Chondrocyte (in vitro differentiated cells): ENCODE measurements at regions not wholly inside any gene's neighbourhood (a gene's known extent, or its start where the extent isn't known, plus 50 kb on each side); places are given as distances from the start of the nearest gene placed in this dataset.
"Not testable (repeated sequence)": the region's sequence is repeated elsewhere in the genome, so short reads cannot be mapped to it uniquely, and the experiment has no call there.

Source experiments
- DNase-seq: peaks from one replicate; pipeline ENCODE4 v3.0.0; 2021; ENCODE audit warnings: mixed read lengths, low spot score
- H3K27ac Mint-ChIP-seq: one replicate; pipeline ENCODE4 v1.8.0; 2021; ENCODE audit warnings: mild to moderate bottlenecking, moderate library complexity, mixed read lengths; ENCODE audit not compliant: unreplicated experiment
- H3K27me3 Mint-ChIP-seq: 2 replicates; pipeline ENCODE4 v1.8.0; 2021; ENCODE audit warnings: low read depth, mixed read lengths
- H3K36me3 Mint-ChIP-seq: 2 replicates; pipeline ENCODE4 v1.8.0; 2021; ENCODE audit warnings: low read depth, mixed read lengths
- H3K4me1 Mint-ChIP-seq: 2 replicates; pipeline ENCODE4 v1.8.0; 2021; ENCODE audit warnings: low read depth, mild to moderate bottlenecking, mixed read lengths
- H3K4me3 Mint-ChIP-seq: one replicate; pipeline ENCODE4 v1.8.0; 2021; ENCODE audit warnings: mild to moderate bottlenecking, moderate library complexity, mixed read lengths; ENCODE audit not compliant: unreplicated experiment
- H3K9me3 Mint-ChIP-seq: 2 replicates; pipeline ENCODE4 v1.8.0; 2021; ENCODE audit warnings: low read depth, mixed read lengths
- CTCF ChIP-seq: fragments of 200-600 bp; sonication (generic); IDR thresholded peaks from 2 replicates; pipeline ENCODE4 v1.5.0; 2021; ENCODE audit warnings: antibody characterized with exemption, mild to moderate bottlenecking, moderate library complexity

- H3K4me3 Mint-ChIP-seq = no peak overlapping the region
- peaks cover under 1% of the 10 kb centered on the region for H3K4me1 Mint-ChIP-seq
- H3K9me3 Mint-ChIP-seq = no peaks in the 10 kb centered on the region
- no peak for DNase-seq
- H3K36me3 Mint-ChIP-seq = no peaks in the 10 kb centered on the region
- TF ChIP-seq CTCF = no peak
- H3K27me3 Mint-ChIP-seq = peaks cover 11% of the 10 kb centered on the region
- H3K27ac Mint-ChIP-seq = no peak overlapping the region
These were observed 457.8 kb downstream of the TRAM1L1 start for GRCh38 chr4:116627545-116627944.

- not testable (repeated sequence) for H3K36me3 Mint-ChIP-seq, H3K4me1 Mint-ChIP-seq, H3K9me3 Mint-ChIP-seq, H3K27me3 Mint-ChIP-seq, H3K27ac Mint-ChIP-seq, DNase-seq, H3K4me3 Mint-ChIP-seq
These were observed 465.9 kb downstream of the TRAM1L1 start for GRCh38 chr4:116619508-116619907.

- Mint-ChIP-seq H3K4me1 (no peaks in the 10 kb centered on the region), H3K27me3 (peaks cover 9% of the 10 kb centered on the region), H3K9me3 (no peaks in the 10 kb centered on the region), H3K27ac (no peak overlapping the region), H3K4me3 (no peak overlapping the region), H3K36me3 (no peaks in the 10 kb centered on the region)
- no peak for TF ChIP-seq CTCF
- DNase-seq = no peak
These were observed 466.7 kb downstream of the TRAM1L1 start for GRCh38 chr4:116618638-116619037.

GRCh38 chr4:116603096-116603495, 482.3 kb downstream of the TRAM1L1 start:
- no peaks in the 10 kb centered on the region for H3K36me3 Mint-ChIP-seq
- no peak overlapping the region for H3K4me3 Mint-ChIP-seq
- H3K4me1 Mint-ChIP-seq = no peaks in the 10 kb centered on the region
- peaks cover 8% of the 10 kb centered on the region for H3K9me3 Mint-ChIP-seq
- TF ChIP-seq CTCF = no peak
- H3K27ac Mint-ChIP-seq = no peak overlapping the region
- H3K27me3 Mint-ChIP-seq = no peaks in the 10 kb centered on the region
- no peak for DNase-seq

GRCh38 chr4:116599859-116600258, 485.5 kb downstream of the TRAM1L1 start:
- Mint-ChIP-seq H3K36me3 (no peaks in the 10 kb centered on the region), H3K4me3 (no peak overlapping the region), H3K4me1 (no peaks in the 10 kb centered on the region), H3K9me3 (peaks cover 6% of the 10 kb centered on the region), H3K27me3 (peaks cover 8% of the 10 kb centered on the region), H3K27ac (no peak overlapping the region)
- DNase-seq = peak; percentile 62
- TF ChIP-seq CTCF = no peak

GRCh38 chr4:116598980-116599789, 486.2 kb downstream of the TRAM1L1 start:
- Mint-ChIP-seq H3K36me3 (no peaks in the 10 kb centered on the region), H3K4me1 (no peaks in the 10 kb centered on the region), H3K9me3 (peaks cover 2% of the 10 kb centered on the region), H3K27me3 (peaks cover 10% of the 10 kb centered on the region), H3K4me3 (no peak overlapping the region), H3K27ac (no peak overlapping the region)
- DNase-seq = no peak
- no peak for TF ChIP-seq CTCF
